ENCODE measurements at regions not wholly inside any gene's neighbourhood (a gene's known extent, or its start where the extent isn't known, plus 50 kb on each side); places are given as distances from the start of the nearest gene placed in this dataset.

DNA sequence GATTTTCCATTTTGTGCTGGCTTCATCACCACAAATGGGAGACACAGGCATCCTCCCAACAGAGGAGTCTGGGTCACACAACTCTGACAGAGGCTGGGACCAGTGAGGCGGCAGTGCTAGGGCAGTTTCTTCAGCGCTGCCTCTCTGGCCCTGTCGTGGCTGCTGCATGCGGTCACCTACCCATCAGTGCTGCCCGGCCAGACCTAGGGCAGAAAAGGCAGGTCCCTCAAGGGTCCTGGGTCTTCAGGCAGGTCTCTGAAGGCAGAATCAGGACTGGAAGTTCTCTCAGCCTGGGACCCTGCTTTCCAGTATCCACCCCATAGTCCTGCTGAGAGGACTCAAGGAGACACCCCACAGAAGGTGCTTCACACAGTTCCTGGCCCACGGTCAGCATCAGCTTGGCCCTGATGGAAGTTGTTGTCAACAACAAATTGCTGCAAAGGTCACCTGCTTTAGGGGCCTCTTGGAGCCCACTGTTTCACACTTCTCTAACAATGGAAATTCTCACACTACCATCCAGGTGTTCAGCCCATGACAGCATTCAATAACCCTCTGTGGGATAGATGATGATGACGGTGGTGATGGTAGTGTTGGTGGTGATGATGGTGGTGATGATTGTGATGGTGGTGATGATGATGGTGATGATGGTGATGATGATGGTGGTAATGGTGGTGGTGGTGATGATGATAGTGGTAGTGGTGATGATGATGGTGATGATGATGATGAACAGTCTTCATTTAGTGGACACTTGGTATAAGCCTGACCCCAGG lies 146.4 kb upstream of the PPP1R26 start:
- TF ChIP-seq EP300 (IDR thresholded peaks at IDR 0.05) (no peak), POLR2A (IDR thresholded peaks at IDR 0.05; ENCODE audit: low read depth) (no peak), POLR2AphosphoS5 (IDR thresholded peaks at IDR 0.05) (no peak)
- TF ChIP-seq, protein P1, sequence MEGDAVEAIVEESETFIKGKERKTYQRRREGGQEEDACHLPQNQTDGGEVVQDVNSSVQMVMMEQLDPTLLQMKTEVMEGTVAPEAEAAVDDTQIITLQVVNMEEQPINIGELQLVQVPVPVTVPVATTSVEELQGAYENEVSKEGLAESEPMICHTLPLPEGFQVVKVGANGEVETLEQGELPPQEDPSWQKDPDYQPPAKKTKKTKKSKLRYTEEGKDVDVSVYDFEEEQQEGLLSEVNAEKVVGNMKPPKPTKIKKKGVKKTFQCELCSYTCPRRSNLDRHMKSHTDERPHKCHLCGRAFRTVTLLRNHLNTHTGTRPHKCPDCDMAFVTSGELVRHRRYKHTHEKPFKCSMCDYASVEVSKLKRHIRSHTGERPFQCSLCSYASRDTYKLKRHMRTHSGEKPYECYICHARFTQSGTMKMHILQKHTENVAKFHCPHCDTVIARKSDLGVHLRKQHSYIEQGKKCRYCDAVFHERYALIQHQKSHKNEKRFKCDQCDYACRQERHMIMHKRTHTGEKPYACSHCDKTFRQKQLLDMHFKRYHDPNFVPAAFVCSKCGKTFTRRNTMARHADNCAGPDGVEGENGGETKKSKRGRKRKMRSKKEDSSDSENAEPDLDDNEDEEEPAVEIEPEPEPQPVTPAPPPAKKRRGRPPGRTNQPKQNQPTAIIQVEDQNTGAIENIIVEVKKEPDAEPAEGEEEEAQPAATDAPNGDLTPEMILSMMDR (IDR thresholded peaks at IDR 0.05), result no peak
